ENCODE measurements at regions not wholly inside any gene's neighbourhood (a gene's known extent, or its start where the extent isn't known, plus 50 kb on each side); places are given as distances from the start of the nearest gene placed in this dataset.

- TF ChIP-seq EZH2 (IDR thresholded peaks at IDR 0.05; ENCODE audit: low read length, missing control alignments) (no peak), CTCF (conservative IDR thresholded peaks at IDR 0.05 in 1 of 2, IDR thresholded peaks at IDR 0.05 in 1 of 2; ENCODE audit: low read depth in 1 of 2, low read length in 2 of 2) (no peak)
- no peak for DNase-seq (ENCODE audit: low read depth in 2 of 2)
- no peak overlapping the region for H3K27ac ChIP-seq (ENCODE audit: insufficient read depth, low read length)
- H3K79me2 ChIP-seq (ENCODE audit: control insufficient read depth, insufficient read depth, low read length): no peaks in the 10 kb centered on the region
- no peak overlapping the region for H3K4me2 ChIP-seq (ENCODE audit: extremely low read depth, insufficient read depth, low read length)
- H3K36me3 ChIP-seq (ENCODE audit: control insufficient read depth, insufficient read depth, low read length): no peaks in the 10 kb centered on the region
- H3K4me3 ChIP-seq (replicated peaks in 1 of 4; ENCODE audit: control extremely low read depth in 1 of 4, insufficient read depth in 1 of 4, low read depth in 3 of 4, low read length in 4 of 4): no peak overlapping the region
- no peak overlapping the region for H3K9ac ChIP-seq (ENCODE audit: insufficient read depth, low read length)
- no peaks in the 10 kb centered on the region for H3K9me3 ChIP-seq (ENCODE audit: control insufficient read depth, insufficient read depth, low read depth, low read length)
- no peaks in the 10 kb centered on the region for H3K4me1 ChIP-seq (ENCODE audit: control insufficient read depth, extremely low read depth, insufficient read depth, low read length)
- H4K20me1 ChIP-seq (ENCODE audit: control insufficient read depth, extremely low read depth, insufficient read depth, low read length): no peaks in the 10 kb centered on the region
- no peak overlapping the region for H2AFZ ChIP-seq (ENCODE audit: low read length)
- H3K27me3 ChIP-seq (ENCODE audit: control insufficient read depth, insufficient read depth, low read length): no peaks in the 10 kb centered on the region
Observed at GRCh38 chr17:33652731-33653398, 359.8 kb upstream of the ASIC2 start.

GRCh38 chr17:33653399-33653788 is 360.3 kb upstream of the ASIC2 start:
- H3K4me1 ChIP-seq (ENCODE audit: control insufficient read depth, extremely low read depth, insufficient read depth, low read length): no peaks in the 10 kb centered on the region

GRCh38 chr17:33657181-33657580 is 364.1 kb upstream of the ASIC2 start:
- no peaks in the 10 kb centered on the region for H3K27me3 ChIP-seq (ENCODE audit: control insufficient read depth, insufficient read depth, low read length)
- H3K4me1 ChIP-seq (ENCODE audit: control insufficient read depth, extremely low read depth, insufficient read depth, low read length): no peaks in the 10 kb centered on the region
- H3K9ac ChIP-seq (ENCODE audit: insufficient read depth, low read length): no peak overlapping the region
- no peak overlapping the region for H3K4me2 ChIP-seq (ENCODE audit: extremely low read depth, insufficient read depth, low read length)
- DNase-seq (ENCODE audit: low read depth in 2 of 2): no peak
- TF ChIP-seq CTCF (conservative IDR thresholded peaks at IDR 0.05 in 1 of 2, IDR thresholded peaks at IDR 0.05 in 1 of 2; ENCODE audit: low read depth in 1 of 2, low read length in 2 of 2): no peak
- no peak for TF ChIP-seq EZH2 (IDR thresholded peaks at IDR 0.05; ENCODE audit: low read length, missing control alignments)
- H3K27ac ChIP-seq (ENCODE audit: insufficient read depth, low read length): no peak overlapping the region
- no peak overlapping the region for H2AFZ ChIP-seq (ENCODE audit: low read length)
- H3K9me3 ChIP-seq (ENCODE audit: control insufficient read depth, insufficient read depth, low read depth, low read length): no peaks in the 10 kb centered on the region
- H4K20me1 ChIP-seq (ENCODE audit: control insufficient read depth, extremely low read depth, insufficient read depth, low read length): no peaks in the 10 kb centered on the region
- no peaks in the 10 kb centered on the region for H3K36me3 ChIP-seq (ENCODE audit: control insufficient read depth, insufficient read depth, low read length)
- no peak overlapping the region for H3K4me3 ChIP-seq (replicated peaks in 1 of 4; ENCODE audit: control extremely low read depth in 1 of 4, insufficient read depth in 1 of 4, low read depth in 3 of 4, low read length in 4 of 4)
- H3K79me2 ChIP-seq (ENCODE audit: control insufficient read depth, insufficient read depth, low read length): no peaks in the 10 kb centered on the region

More at GRCh38 chr17:33653399-33653788, 360.3 kb upstream of the ASIC2 start:
- TF ChIP-seq CTCF (conservative IDR thresholded peaks at IDR 0.05 in 1 of 2, IDR thresholded peaks at IDR 0.05 in 1 of 2; ENCODE audit: low read depth in 1 of 2, low read length in 2 of 2): no peak
- no peak for TF ChIP-seq EZH2 (IDR thresholded peaks at IDR 0.05; ENCODE audit: low read length, missing control alignments)
- no peak overlapping the region for H3K4me2 ChIP-seq (ENCODE audit: extremely low read depth, insufficient read depth, low read length)
- H3K27ac ChIP-seq (ENCODE audit: insufficient read depth, low read length): no peak overlapping the region
- no peak for DNase-seq (ENCODE audit: low read depth in 2 of 2)
- no peak overlapping the region for H3K4me3 ChIP-seq (replicated peaks in 1 of 4; ENCODE audit: control extremely low read depth in 1 of 4, insufficient read depth in 1 of 4, low read depth in 3 of 4, low read length in 4 of 4)
- H2AFZ ChIP-seq (ENCODE audit: low read length): no peak overlapping the region
- no peak overlapping the region for H3K9ac ChIP-seq (ENCODE audit: insufficient read depth, low read length)
- no peaks in the 10 kb centered on the region for H3K9me3 ChIP-seq (ENCODE audit: control insufficient read depth, insufficient read depth, low read depth, low read length)
- no peaks in the 10 kb centered on the region for H3K27me3 ChIP-seq (ENCODE audit: control insufficient read depth, insufficient read depth, low read length)
- no peaks in the 10 kb centered on the region for H3K79me2 ChIP-seq (ENCODE audit: control insufficient read depth, insufficient read depth, low read length)
- no peaks in the 10 kb centered on the region for H3K36me3 ChIP-seq (ENCODE audit: control insufficient read depth, insufficient read depth, low read length)
- no peaks in the 10 kb centered on the region for H4K20me1 ChIP-seq (ENCODE audit: control insufficient read depth, extremely low read depth, insufficient read depth, low read length)

Measured in fibroblast of lung (primary cell).